ENCODE measurements at regions not wholly inside any gene's neighbourhood (a gene's known extent, or its start where the extent isn't known, plus 50 kb on each side); places are given as distances from the start of the nearest gene placed in this dataset.
"Not testable (repeated sequence)": the region's sequence is repeated elsewhere in the genome, so short reads cannot be mapped to it uniquely, and the experiment has no call there.

GRCh38 chrX:128408842-128409241 lies 356.6 kb upstream of the ACTRT1 start:
- in situ Hi-C loops (cut with MboI; ENCODE audit: low sequenced_read_pairs, unreplicated experiment), result no loop called here
- no peak for TF ChIP-seq CTCF (IDR thresholded peaks at IDR 0.05; ENCODE audit: borderline replicate concordance, control extremely low read depth, extremely low read depth, insufficient read depth, missing control alignments)
- DNase-seq (ENCODE audit: low spot score), result no peak

GRCh38 chrX:128396601-128397000 lies 344.4 kb upstream of the ACTRT1 start:
- no peak for TF ChIP-seq CTCF (IDR thresholded peaks at IDR 0.05; ENCODE audit: borderline replicate concordance, control extremely low read depth, extremely low read depth, insufficient read depth, missing control alignments)
- DNase-seq (ENCODE audit: low spot score), result no peak
- in situ Hi-C loops (cut with MboI; ENCODE audit: low sequenced_read_pairs, unreplicated experiment), result no loop called here

- DNase-seq (ENCODE audit: low spot score); in situ Hi-C loops (cut with MboI; ENCODE audit: low sequenced_read_pairs, unreplicated experiment): not testable (repeated sequence)
Measured at GRCh38 chrX:128383846-128384245, 331.6 kb upstream of the ACTRT1 start.

- no peak for TF ChIP-seq CTCF (IDR thresholded peaks at IDR 0.05; ENCODE audit: borderline replicate concordance, control extremely low read depth, extremely low read depth, insufficient read depth, missing control alignments)
- no peak for DNase-seq (ENCODE audit: low spot score)
- in situ Hi-C loops (cut with MboI; ENCODE audit: low sequenced_read_pairs, unreplicated experiment), result no loop called here
Measured at GRCh38 chrX:128365492-128365891, 313.3 kb upstream of the ACTRT1 start.

GRCh38 chrX:128335671-128336070 lies 283.5 kb upstream of the ACTRT1 start:
- no peak for DNase-seq (ENCODE audit: low spot score)
- in situ Hi-C loops (cut with MboI; ENCODE audit: low sequenced_read_pairs, unreplicated experiment), result no loop called here

GRCh38 chrX:128334821-128335220 lies 282.6 kb upstream of the ACTRT1 start:
- TF ChIP-seq CTCF (IDR thresholded peaks at IDR 0.05; ENCODE audit: borderline replicate concordance, control extremely low read depth, extremely low read depth, insufficient read depth, missing control alignments), result no peak
- in situ Hi-C loops (cut with MboI; ENCODE audit: low sequenced_read_pairs, unreplicated experiment), result no loop called here
- no peak for DNase-seq (ENCODE audit: low spot score)

More at GRCh38 chrX:128335671-128336070, 283.5 kb upstream of the ACTRT1 start:
- no peak for TF ChIP-seq CTCF (IDR thresholded peaks at IDR 0.05; ENCODE audit: borderline replicate concordance, control extremely low read depth, extremely low read depth, insufficient read depth, missing control alignments)

GRCh38 chrX:128310912-128311311 lies 258.7 kb upstream of the ACTRT1 start:
- in situ Hi-C loops (cut with MboI; ENCODE audit: low sequenced_read_pairs, unreplicated experiment), result no loop called here

More at GRCh38 chrX:128310912-128311311, 258.7 kb upstream of the ACTRT1 start:
- DNase-seq (ENCODE audit: low spot score), result no peak
- no peak for TF ChIP-seq CTCF (IDR thresholded peaks at IDR 0.05; ENCODE audit: borderline replicate concordance, control extremely low read depth, extremely low read depth, insufficient read depth, missing control alignments)

Data from GM13976 (cell line).